Activated T-cell treated with anti-CD3 and anti-CD28 coated beads for 24 hours (primary cell): ENCODE measurements at regions not wholly inside any gene's neighbourhood (a gene's known extent, or its start where the extent isn't known, plus 50 kb on each side); places are given as distances from the start of the nearest gene placed in this dataset.

Experiments
- DNase-seq: peaks from one replicate; pipeline ENCODE4 v3.0.0-alpha.2; 2020; ENCODE audit warnings: low read depth

- no peak for DNase-seq
Measured at GRCh38 chr1:234759888-234760287, 149.9 kb upstream of the IRF2BP2 start.

GRCh38 chr1:234758851-234759250 lies 148.9 kb upstream of the IRF2BP2 start:
- no peak for DNase-seq

GRCh38 chr1:234756857-234757256 lies 146.9 kb upstream of the IRF2BP2 start:
- DNase-seq = no peak

GRCh38 chr1:234756066-234756774 lies 146.2 kb upstream of the IRF2BP2 start:
- DNase-seq = no peak

GRCh38 chr1:234755449-234755863 lies 145.5 kb upstream of the IRF2BP2 start:
- no peak for DNase-seq

- DNase-seq = no peak
Measured at GRCh38 chr1:234753979-234754378, 144.0 kb upstream of the IRF2BP2 start.

- DNase-seq = no peak
Measured at GRCh38 chr1:234752927-234753326, 142.9 kb upstream of the IRF2BP2 start.

- no peak for DNase-seq
Measured at GRCh38 chr1:234751678-234752077, 141.7 kb upstream of the IRF2BP2 start.

GRCh38 chr1:234750922-234751627 lies 141.1 kb upstream of the IRF2BP2 start:
- no peak for DNase-seq

GRCh38 chr1:234748713-234749112 lies 138.7 kb upstream of the IRF2BP2 start:
- DNase-seq = no peak

- DNase-seq = no peak
Measured at GRCh38 chr1:234748066-234748465, 138.1 kb upstream of the IRF2BP2 start.

- no peak for DNase-seq
Measured at GRCh38 chr1:234746798-234747196, 136.8 kb upstream of the IRF2BP2 start.

- no peak for DNase-seq
Measured at GRCh38 chr1:234745844-234746797, 136.1 kb upstream of the IRF2BP2 start.

GRCh38 chr1:234745276-234745675 lies 135.3 kb upstream of the IRF2BP2 start:
- DNase-seq = no peak

GRCh38 chr1:234743791-234744611 lies 134.0 kb upstream of the IRF2BP2 start:
- no peak for DNase-seq

GRCh38 chr1:234742622-234743021 lies 132.6 kb upstream of the IRF2BP2 start:
- DNase-seq = no peak

GRCh38 chr1:234737967-234738314 lies 128.0 kb upstream of the IRF2BP2 start:
- no peak for DNase-seq

GRCh38 chr1:234735916-234736315 lies 125.9 kb upstream of the IRF2BP2 start:
- no peak for DNase-seq

- DNase-seq = no peak
Measured at GRCh38 chr1:234735476-234735875, 125.5 kb upstream of the IRF2BP2 start.

GRCh38 chr1:234734869-234735268 lies 124.9 kb upstream of the IRF2BP2 start:
- no peak for DNase-seq

GRCh38 chr1:234734412-234734835 lies 124.4 kb upstream of the IRF2BP2 start:
- DNase-seq = no peak

GRCh38 chr1:234733427-234733826 lies 123.4 kb upstream of the IRF2BP2 start:
- DNase-seq = no peak
